ENCODE measurements at regions not wholly inside any gene's neighbourhood (a gene's known extent, or its start where the extent isn't known, plus 50 kb on each side); places are given as distances from the start of the nearest gene placed in this dataset.

- DNase-seq = no peak
- 100% methylated on average over 3 of the region's 3 CpGs for WGBS (ENCODE audit: insufficient coverage)
- Mint-ChIP-seq H3K27me3 (ENCODE audit: low read depth in 3 of 3) (peaks cover 0 to 7% (median 1%) of the 10 kb centered on the region in 3 donors), H3K4me3 (no peak overlapping the region), H3K9me3 (peaks cover 0 to 9% (median 4%) of the 10 kb centered on the region in 7 donors), H3K4me1 (peaks cover 11% of the 10 kb centered on the region), H3K27ac (no peak overlapping the region), H3K36me3 (no peaks in the 10 kb centered on the region)
- Histone ChIP-seq H4K20me1 (ENCODE audit: insufficient read depth, low read length) (no peaks in the 10 kb centered on the region), H3K36me3 (replicated peaks in 1 of 2; ENCODE audit: control insufficient read depth in 1 of 2, insufficient read depth in 2 of 2, low read length in 2 of 2) (no peaks in the 10 kb centered on the region), H3K79me2 (ENCODE audit: insufficient read depth, low read length) (no peaks in the 10 kb centered on the region), H3K9ac (ENCODE audit: insufficient read depth, low read length, poor library complexity, severe bottlenecking) (no peak overlapping the region), H2AFZ (ENCODE audit: insufficient read depth, low read depth, low read length, poor library complexity, severe bottlenecking) (no peak overlapping the region), H3K4me2 (replicated peaks; ENCODE audit: extremely low read depth, low read length, poor library complexity, severe bottlenecking) (no peak overlapping the region), H3K27ac (ENCODE audit: low read depth in 1 of 2, low read length in 2 of 2) (no peak overlapping the region), H3K4me3 (replicated peaks in 1 of 3; ENCODE audit: low read depth in 2 of 3, low read length in 3 of 3) (no peak overlapping the region), H3K27me3 (ENCODE audit: control insufficient read depth in 2 of 2, insufficient read depth in 2 of 2, low read length in 2 of 2) (no peaks in the 10 kb centered on the region), H3K9me3 (replicated peaks in 1 of 2; ENCODE audit: control insufficient read depth in 1 of 2, insufficient read depth in 1 of 2, low read length in 2 of 2) (peaks cover 0 to 4% of the 10 kb centered on the region in 2 donors), H3K4me1 (ENCODE audit: control insufficient read depth in 1 of 2, insufficient read depth in 2 of 2, low read length in 2 of 2) (peaks cover 6 to 13% of the 10 kb centered on the region in 2 donors)
- intact Hi-C loops (cut with micrococcal nuclease) = no loop called here
- no peak for TF ChIP-seq CTCF (IDR thresholded peaks at IDR 0.05)
Measured at GRCh38 chr10:47144525-47144924, 155.5 kb upstream of the GDF10 start.

DNA sequence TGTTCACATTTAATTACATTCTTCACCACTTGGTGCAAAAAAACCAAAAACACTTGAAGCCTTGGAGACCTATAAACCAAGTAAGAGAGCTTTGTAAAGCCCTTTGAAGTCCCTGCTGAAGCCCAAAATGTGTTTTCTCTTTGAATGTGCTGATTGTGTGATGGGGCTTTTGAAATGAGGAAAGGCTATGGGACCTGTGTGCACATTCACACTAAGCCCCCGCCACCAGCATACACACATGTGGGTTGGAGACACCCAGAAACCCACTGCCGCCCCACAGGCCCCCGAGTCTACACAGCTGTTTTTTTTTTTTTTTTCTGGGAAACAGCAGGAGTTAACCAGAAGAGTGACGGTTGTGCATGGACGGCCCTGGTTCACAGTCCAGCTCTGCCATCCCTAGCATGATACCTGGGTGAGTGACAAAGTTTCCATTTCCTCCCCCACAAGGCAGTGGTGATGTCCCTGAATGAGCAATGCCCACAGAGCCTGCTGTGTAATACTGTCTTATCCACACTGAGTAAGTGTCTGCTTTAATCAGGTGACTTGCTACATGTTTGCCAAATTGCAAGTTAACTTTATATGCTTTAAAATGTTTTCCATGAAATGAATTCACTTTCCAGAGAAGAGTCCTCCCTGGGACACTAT is 154.6 kb upstream of the GDF10 start:
- Histone ChIP-seq H3K4me3 (replicated peaks in 1 of 3; ENCODE audit: low read depth in 2 of 3, low read length in 3 of 3) (no peak overlapping the region), H4K20me1 (ENCODE audit: insufficient read depth, low read length) (no peaks in the 10 kb centered on the region), H2AFZ (ENCODE audit: insufficient read depth, low read depth, low read length, poor library complexity, severe bottlenecking) (no peak overlapping the region), H3K79me2 (ENCODE audit: insufficient read depth, low read length) (no peaks in the 10 kb centered on the region), H3K27ac (ENCODE audit: low read depth in 1 of 2, low read length in 2 of 2) (no peak overlapping the region), H3K4me2 (replicated peaks; ENCODE audit: extremely low read depth, low read length, poor library complexity, severe bottlenecking) (no peak overlapping the region), H3K36me3 (replicated peaks in 1 of 2; ENCODE audit: control insufficient read depth in 1 of 2, insufficient read depth in 2 of 2, low read length in 2 of 2) (no peaks in the 10 kb centered on the region), H3K27me3 (ENCODE audit: control insufficient read depth in 2 of 2, insufficient read depth in 2 of 2, low read length in 2 of 2) (no peaks in the 10 kb centered on the region), H3K9ac (ENCODE audit: insufficient read depth, low read length, poor library complexity, severe bottlenecking) (no peak overlapping the region), H3K9me3 (replicated peaks in 1 of 2; ENCODE audit: control insufficient read depth in 1 of 2, insufficient read depth in 1 of 2, low read length in 2 of 2) (no peaks in the 10 kb centered on the region), H3K4me1 (ENCODE audit: control insufficient read depth in 1 of 2, insufficient read depth in 2 of 2, low read length in 2 of 2) (peaks cover 6 to 13% of the 10 kb centered on the region in 2 donors)
- no peak for DNase-seq
- H3K4me1 Mint-ChIP-seq = peaks cover 11% of the 10 kb centered on the region
- peaks cover 0 to 10% (median 3%) of the 10 kb centered on the region in 7 donors for H3K9me3 Mint-ChIP-seq
- WGBS (ENCODE audit: insufficient coverage) = no CpG with 5 or more reads among the region's 5 CpGs
- H3K27me3 Mint-ChIP-seq (ENCODE audit: low read depth in 3 of 3) = peaks cover 0 to 7% (median 1%) of the 10 kb centered on the region in 3 donors
- no peak overlapping the region for H3K27ac Mint-ChIP-seq
- intact Hi-C loops (cut with micrococcal nuclease) = no loop called here
- H3K4me3 Mint-ChIP-seq = no peak overlapping the region
- no peak for TF ChIP-seq CTCF (IDR thresholded peaks at IDR 0.05)
- no peaks in the 10 kb centered on the region for H3K36me3 Mint-ChIP-seq
